ENCODE measurements at regions not wholly inside any gene's neighbourhood (a gene's known extent, or its start where the extent isn't known, plus 50 kb on each side); places are given as distances from the start of the nearest gene placed in this dataset.
A peak's percentile ranks its signal among the peaks of the same experiment; 100 is the strongest.

DNA sequence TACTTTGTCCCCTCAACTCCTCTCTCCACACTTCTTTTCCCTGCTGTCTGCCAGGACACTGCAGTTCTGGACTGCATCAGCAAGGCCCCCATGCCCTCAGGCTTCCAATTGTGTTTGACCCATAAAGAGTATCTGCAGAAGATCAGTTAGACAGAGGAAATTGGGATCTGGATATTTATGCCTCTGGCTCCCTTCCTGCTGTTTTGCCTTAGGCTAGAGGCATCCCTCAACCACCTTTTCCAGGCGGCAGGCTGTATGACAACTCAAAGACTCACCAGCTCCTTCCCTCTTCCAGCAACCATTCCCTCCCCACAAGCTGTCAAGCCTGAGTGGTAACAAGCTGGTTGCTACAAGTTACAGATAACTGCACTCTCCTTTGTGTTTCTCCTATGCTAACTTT lies 66.4 kb upstream of the NDP start:
- Mint-ChIP-seq H3K27ac (no peak overlapping the region), H3K36me3 (ENCODE audit: low read depth) (no peaks in the 10 kb centered on the region), H3K4me3 (no peak overlapping the region), H3K9me3 (ENCODE audit: low read depth) (no peaks in the 10 kb centered on the region), H3K4me1 (no peaks in the 10 kb centered on the region), H3K27me3 (no peaks in the 10 kb centered on the region)
- ATAC-seq: no peak
- DNase-seq: no peak
- ChIA-PET POLR2A (no interaction called here), CTCF (no interaction called here)
- intact Hi-C loops (cut with DNase I, micrococcal nuclease): no loop called here

DNA sequence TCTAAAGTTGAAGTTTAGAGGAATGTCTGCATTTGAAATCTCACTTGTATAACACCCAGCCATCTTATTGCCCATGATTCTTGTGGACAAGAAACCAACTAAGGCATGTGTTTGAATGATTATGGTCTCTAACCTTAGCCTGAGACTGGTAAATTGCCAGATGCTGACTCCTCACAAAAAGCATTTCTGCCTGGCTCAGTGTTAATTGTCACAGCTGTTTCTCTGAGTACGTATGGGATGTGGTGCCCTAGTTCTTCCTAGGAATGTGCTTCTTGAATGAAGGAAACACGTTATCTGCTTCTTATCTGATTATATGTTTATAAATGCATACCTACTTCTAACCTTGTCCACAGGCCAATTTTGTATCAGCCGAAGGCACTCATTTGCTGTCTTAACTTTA lies 63.1 kb upstream of the NDP start:
- DNase-seq (no peak), ATAC-seq (no peak)
- H3K27me3 Mint-ChIP-seq: no peaks in the 10 kb centered on the region
- ChIA-PET CTCF (interaction anchor here (0.6 kb wide), 1 partner anchor 79 kb away, joined by 3 read pairs; no protein-coding TSS in a partner anchor), POLR2A (no interaction called here)
- no peak overlapping the region for H3K4me3 Mint-ChIP-seq
- no peaks in the 10 kb centered on the region for H3K9me3 Mint-ChIP-seq (ENCODE audit: low read depth)
- intact Hi-C loops (cut with DNase I, micrococcal nuclease): no loop called here
- H3K27ac Mint-ChIP-seq: no peak overlapping the region
- H3K36me3 Mint-ChIP-seq (ENCODE audit: low read depth): no peaks in the 10 kb centered on the region
- peaks cover 6% of the 10 kb centered on the region for H3K4me1 Mint-ChIP-seq

DNA sequence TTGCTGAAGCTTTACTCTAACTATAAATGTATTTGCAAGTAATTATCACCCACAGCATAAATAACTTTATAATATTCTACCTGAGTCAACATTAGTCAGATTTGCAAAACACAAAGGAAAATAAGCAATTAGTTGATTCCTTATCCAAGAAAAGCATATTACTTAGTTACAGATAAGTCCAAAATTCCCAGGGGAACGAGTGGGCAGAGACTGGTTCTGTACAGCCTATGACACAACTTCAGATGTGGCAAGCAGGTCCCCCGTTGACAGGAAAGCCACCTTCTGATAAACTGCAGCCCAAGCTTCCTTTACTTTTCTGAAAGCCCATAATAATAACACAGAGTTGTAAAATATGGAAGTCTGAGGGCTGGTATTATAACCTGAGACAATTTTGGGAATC lies 62.4 kb upstream of the NDP start:
- Mint-ChIP-seq H3K9me3 (ENCODE audit: low read depth) (no peaks in the 10 kb centered on the region), H3K27me3 (no peaks in the 10 kb centered on the region), H3K4me3 (no peak overlapping the region), H3K27ac (no peak overlapping the region), H3K4me1 (peaks cover 7% of the 10 kb centered on the region), H3K36me3 (ENCODE audit: low read depth) (no peaks in the 10 kb centered on the region)
- CTCF ChIA-PET: interaction anchor here (0.9 kb wide), 1 partner anchor 32 kb away, joined by 3 read pairs; no protein-coding TSS in a partner anchor
- no peak for DNase-seq
- POLR2A ChIA-PET: no interaction called here
- ATAC-seq: no peak
- intact Hi-C loops (cut with DNase I, micrococcal nuclease): no loop called here

DNA sequence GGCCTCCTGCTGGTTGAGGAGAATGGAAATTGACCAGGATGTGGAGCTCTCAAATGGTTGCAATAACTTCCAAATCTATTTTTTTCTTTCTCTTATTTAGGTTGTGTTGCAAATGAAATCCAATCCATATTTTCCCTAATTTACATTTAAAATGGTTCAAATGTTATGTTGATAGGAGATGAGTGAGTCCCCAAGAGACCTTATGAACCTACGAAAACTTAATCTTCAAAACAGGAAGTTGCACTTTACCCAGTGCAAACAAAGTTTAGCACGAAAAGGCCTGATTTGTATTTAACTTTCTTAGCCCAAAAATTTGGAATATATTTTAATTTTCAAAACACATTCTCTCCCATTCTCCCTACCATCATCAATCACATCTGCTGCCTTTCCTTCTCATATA lies 59.3 kb upstream of the NDP start:
- intact Hi-C loops (cut with DNase I, micrococcal nuclease): no loop called here
- Mint-ChIP-seq H3K27me3 (no peaks in the 10 kb centered on the region), H3K27ac (peak overlapping the region; percentile 39), H3K4me3 (no peak overlapping the region), H3K4me1 (peaks cover 10% of the 10 kb centered on the region), H3K36me3 (ENCODE audit: low read depth) (no peaks in the 10 kb centered on the region), H3K9me3 (ENCODE audit: low read depth) (no peaks in the 10 kb centered on the region)
- POLR2A ChIA-PET: no interaction called here
- ATAC-seq: no peak
- CTCF ChIA-PET: no interaction called here
- DNase-seq: no peak

DNA sequence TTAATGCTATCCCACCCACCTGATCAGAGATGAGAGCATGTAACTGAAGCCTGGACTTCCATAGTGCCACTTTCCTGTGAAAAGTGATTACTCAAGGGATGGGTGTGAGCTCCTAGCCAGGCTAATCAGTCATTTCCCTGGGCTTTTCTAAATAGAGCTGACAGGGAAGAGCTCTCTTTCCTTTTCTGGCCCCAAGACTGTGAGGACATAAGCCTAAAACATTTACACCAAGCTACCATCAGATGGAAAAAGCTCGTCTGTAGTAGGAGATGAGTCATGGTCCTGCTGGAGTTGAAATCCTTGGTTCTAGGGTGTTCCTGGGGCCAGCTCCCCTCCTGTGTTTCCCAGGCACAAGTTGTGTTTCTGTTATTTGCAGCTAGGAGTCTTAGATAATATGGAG lies 52.4 kb upstream of the NDP start:
- CTCF ChIA-PET: interaction anchor here (1.0 to 1.8 kb wide), 4 partner anchors 30 to 219 kb away, joined by 3 to 6 read pairs (median 4); no protein-coding TSS in a partner anchor
- H3K36me3 Mint-ChIP-seq (ENCODE audit: low read depth): no peaks in the 10 kb centered on the region
- intact Hi-C loops (cut with DNase I, micrococcal nuclease): loop anchor here (5.0 kb wide), 1 partner anchor 68 kb away; no protein-coding TSS in a partner anchor
- no peaks in the 10 kb centered on the region for H3K27me3 Mint-ChIP-seq
- H3K9me3 Mint-ChIP-seq (ENCODE audit: low read depth): no peaks in the 10 kb centered on the region
- no peak for ATAC-seq
- no peak overlapping the region for H3K27ac Mint-ChIP-seq
- DNase-seq: no peak
- H3K4me1 Mint-ChIP-seq: peaks cover 2% of the 10 kb centered on the region
- POLR2A ChIA-PET: no interaction called here
- no peak overlapping the region for H3K4me3 Mint-ChIP-seq
